Keratinocyte (primary cell): ENCODE measurements at regions not wholly inside any gene's neighbourhood (a gene's known extent, or its start where the extent isn't known, plus 50 kb on each side); places are given as distances from the start of the nearest gene placed in this dataset.

Experiments
- DNase-seq: peaks from one replicate; pipeline ENCODE4 v3.0.0-alpha.2; 2011; ENCODE audit warnings: low read depth, missing footprints, low spot score
- FAIRE-seq: peaks from 2 replicates; lab custom pipeline; 2011; peaks lifted over from hg19 to GRCh38; lab: Jason Lieb, UNC
- H2AFZ ChIP-seq: 2 replicates; pipeline ENCODE4 v1.6.0; 2012; ENCODE audit warnings: low read length, control low read depth, inconsistent platforms; ENCODE audit not compliant: control insufficient read depth
- H3K27ac ChIP-seq: 2 replicates; pipeline ENCODE4 v1.5.1; 2011; ENCODE audit warnings: low read length; ENCODE audit not compliant: control insufficient read depth, insufficient read depth
- H3K27me3 ChIP-seq: 3 replicates; pipeline ENCODE4 v1.6.0; 2011; ENCODE audit warnings: low read length; ENCODE audit not compliant: control insufficient read depth, insufficient read depth; ENCODE audit errors: extremely low read depth
- H3K36me3 ChIP-seq, 2 experiments: 2 replicates in 1 of 2; 3 replicates in 1 of 2; pipeline ENCODE4 v1.5.1; 2011; ENCODE audit warnings: low read length in 2 of 2, mild to moderate bottlenecking in 1 of 2; ENCODE audit not compliant: control insufficient read depth in 2 of 2, insufficient read depth in 2 of 2; ENCODE audit errors: extremely low read depth in 1 of 2
- H3K4me1 ChIP-seq: 3 replicates; pipeline ENCODE4 v1.5.1; 2011; ENCODE audit warnings: low read length; ENCODE audit not compliant: control insufficient read depth, insufficient read depth; ENCODE audit errors: extremely low read depth
- H3K4me2 ChIP-seq: 3 replicates; pipeline ENCODE4 v1.6.0; 2011; ENCODE audit warnings: low read depth, low read length; ENCODE audit not compliant: control insufficient read depth, insufficient read depth; ENCODE audit errors: extremely low read depth
- H3K4me3 ChIP-seq, 3 experiments: fragments of 200-600 bp in 1 of 3; sonication (generic) in 1 of 3; 2 replicates in 2 of 3; 3 replicates in 1 of 3; pipeline ENCODE4 v1.5.1; 2011 to 2016; ENCODE audit warnings: low read length in 3 of 3, mild to moderate bottlenecking in 3 of 3, control low read depth in 2 of 3, inconsistent platforms in 1 of 3, low read depth in 1 of 3, mixed read lengths in 1 of 3, mixed run types in 1 of 3, moderate library complexity in 1 of 3; ENCODE audit not compliant: control insufficient read depth in 2 of 3, insufficient read depth in 2 of 3; ENCODE audit errors: extremely low read depth in 1 of 3
- H3K79me2 ChIP-seq: 2 replicates; pipeline ENCODE4 v1.6.0; 2012; ENCODE audit warnings: low read length; ENCODE audit not compliant: control insufficient read depth, insufficient read depth
- H3K9ac ChIP-seq: 3 replicates; pipeline ENCODE4 v1.6.0; 2011; ENCODE audit warnings: low read length; ENCODE audit not compliant: control insufficient read depth, insufficient read depth; ENCODE audit errors: extremely low read depth
- H3K9me1 ChIP-seq: 3 replicates; pipeline ENCODE4 v1.6.0; 2011; ENCODE audit warnings: low read length; ENCODE audit not compliant: control insufficient read depth, insufficient read depth; ENCODE audit errors: extremely low read depth
- H3K9me3 ChIP-seq: 2 replicates; pipeline ENCODE4 v1.5.1; 2012; ENCODE audit warnings: low read depth, low read length; ENCODE audit not compliant: control insufficient read depth
- H4K20me1 ChIP-seq: 3 replicates; pipeline ENCODE4 v1.6.0; 2011; ENCODE audit warnings: low read length; ENCODE audit not compliant: control insufficient read depth, insufficient read depth; ENCODE audit errors: extremely low read depth
- CTCF ChIP-seq, 3 experiments: IDR thresholded peaks in 1 of 3; conservative IDR thresholded peaks in 1 of 3; optimal IDR thresholded peaks in 1 of 3; 2 replicates in 2 of 3; 3 replicates in 1 of 3; pipeline versions ENCODE3 to v1.5.1; 2011; ENCODE audit warnings: low read length in 3 of 3, mild to moderate bottlenecking in 3 of 3, moderate library complexity in 2 of 3, control low read depth in 1 of 3, inconsistent platforms in 1 of 3; ENCODE audit not compliant: insufficient read depth in 2 of 3; ENCODE audit errors: extremely low read depth in 1 of 3
- EZH2 ChIP-seq: IDR thresholded peaks from one replicate; pipeline ENCODE4 v1.6.1; 2012; ENCODE audit warnings: inconsistent platforms, mild to moderate bottlenecking, low read length, moderate library complexity
- dilution Hi-C: fragments of 300-500 bp; cut with MboI; formaldehyde crosslinking; loops from one replicate; pipeline ENCODE4 v1.7.0; 2020; ENCODE audit warnings: low sequenced_read_pairs; ENCODE audit not compliant: extremely low pct_ligation_motif_present

GRCh38 chr16:54475019-54475601, 188.5 kb upstream of the IRX3 start:
- H4K20me1 ChIP-seq = no peaks in the 10 kb centered on the region
- H3K79me2 ChIP-seq = no peaks in the 10 kb centered on the region
- DNase-seq (no peak), FAIRE-seq (no peak)
- H3K27ac ChIP-seq = no peak overlapping the region
- no peaks in the 10 kb centered on the region for H3K4me1 ChIP-seq
- no peak overlapping the region for H2AFZ ChIP-seq
- dilution Hi-C loops = no loop called here
- H3K9ac ChIP-seq = no peak overlapping the region
- no peak overlapping the region for H3K4me3 ChIP-seq
- H3K36me3 ChIP-seq = no peaks in the 10 kb centered on the region
- no peaks in the 10 kb centered on the region for H3K27me3 ChIP-seq
- TF ChIP-seq EZH2 = no peak
- no peaks in the 10 kb centered on the region for H3K9me3 ChIP-seq
- no peak overlapping the region for H3K4me2 ChIP-seq
- no peaks in the 10 kb centered on the region for H3K9me1 ChIP-seq

GRCh38 chr16:54473226-54473993, 186.8 kb upstream of the IRX3 start:
- H2AFZ ChIP-seq = no peak overlapping the region
- H3K4me2 ChIP-seq = no peak overlapping the region
- no peak overlapping the region for H3K27ac ChIP-seq
- dilution Hi-C loops = no loop called here
- H3K4me1 ChIP-seq = no peaks in the 10 kb centered on the region
- TF ChIP-seq CTCF (optimal IDR thresholded peaks at IDR 0.05 in 1 of 3, IDR thresholded peaks at IDR 0.05 in 1 of 3, conservative IDR thresholded peaks at IDR 0.05 in 1 of 3; ENCODE audit: extremely low read depth in 1 of 3, insufficient read depth in 2 of 3, low read length in 3 of 3) (no peak), EZH2 (no peak)
- no peaks in the 10 kb centered on the region for H4K20me1 ChIP-seq
- no peaks in the 10 kb centered on the region for H3K9me3 ChIP-seq
- no peaks in the 10 kb centered on the region for H3K79me2 ChIP-seq
- no peaks in the 10 kb centered on the region for H3K9me1 ChIP-seq
- no peak for DNase-seq
- no peaks in the 10 kb centered on the region for H3K36me3 ChIP-seq
- FAIRE-seq = no peak
- no peak overlapping the region for H3K9ac ChIP-seq
- H3K4me3 ChIP-seq = no peak overlapping the region
- no peaks in the 10 kb centered on the region for H3K27me3 ChIP-seq
